ENCODE measurements at regions not wholly inside any gene's neighbourhood (a gene's known extent, or its start where the extent isn't known, plus 50 kb on each side); places are given as distances from the start of the nearest gene placed in this dataset.

DNA sequence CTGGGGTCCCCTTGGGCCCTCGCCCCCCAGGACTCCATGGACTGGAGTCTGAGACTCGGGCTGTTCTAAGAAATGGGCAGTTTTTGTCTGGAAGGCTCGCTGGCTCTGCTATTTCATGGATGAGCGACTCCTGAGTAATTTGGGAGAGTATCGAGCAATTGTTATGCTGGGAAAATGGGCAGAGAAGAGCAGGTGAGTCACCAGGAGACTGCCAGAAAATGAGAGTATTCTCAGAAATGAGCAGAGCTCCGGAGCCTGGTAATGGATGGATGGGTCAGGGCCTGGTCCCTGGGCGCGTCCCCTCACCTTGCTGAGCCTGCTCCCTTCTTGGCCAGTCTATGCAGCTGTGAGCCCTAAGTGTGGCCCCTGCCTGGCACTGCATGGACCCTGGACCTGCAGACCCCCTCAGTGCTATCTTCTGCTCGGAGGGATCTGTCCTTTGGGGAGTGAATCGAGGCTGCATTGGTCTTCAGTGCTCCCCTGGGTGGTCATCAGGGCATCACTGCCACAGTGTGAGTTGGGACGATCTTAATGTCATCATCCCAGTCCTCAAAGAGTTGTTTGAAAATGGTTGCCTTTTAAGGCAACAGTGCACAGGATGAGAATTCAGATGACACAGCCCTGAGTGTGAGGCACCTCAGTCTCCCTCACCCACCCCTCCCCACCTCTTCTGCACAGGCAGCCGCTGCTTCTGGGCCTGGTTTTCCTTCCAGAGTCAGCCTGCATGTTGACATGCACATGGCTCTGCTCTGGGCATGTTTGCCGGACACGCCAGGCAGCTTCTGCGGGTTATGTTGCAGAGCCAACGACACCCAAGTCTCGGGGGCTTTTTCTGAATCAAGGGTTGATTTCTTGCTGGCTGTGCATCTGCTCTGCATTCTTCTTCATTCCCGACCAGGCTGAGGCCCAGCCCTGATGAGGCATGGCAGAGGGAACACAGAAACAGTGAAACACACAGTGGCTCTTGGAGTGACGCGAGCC, 519.0 kb downstream of the TBC1D22A start:
- no peak for DNase-seq (ENCODE audit: low spot score)

DNA sequence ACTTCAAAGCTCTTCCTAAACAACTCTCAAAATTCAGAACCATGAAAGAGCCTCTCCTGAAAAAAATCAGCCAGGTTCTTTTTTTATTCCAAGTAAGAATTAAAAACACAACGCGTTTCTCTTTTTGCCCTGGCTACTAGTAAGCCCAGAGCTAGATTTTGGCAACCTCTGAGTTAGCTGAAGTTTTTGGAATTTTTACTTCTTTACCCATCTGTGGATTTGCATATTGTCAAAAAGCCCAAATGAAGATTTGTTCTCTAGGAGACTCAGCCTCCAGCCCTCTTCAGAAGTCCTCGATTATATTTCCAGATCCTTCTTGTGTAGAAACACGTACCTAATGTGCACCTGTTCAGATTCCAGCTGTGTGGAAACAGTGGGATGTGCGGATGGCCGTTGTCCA, 517.9 kb downstream of the TBC1D22A start:
- no peak for DNase-seq (ENCODE audit: low spot score)

DNA sequence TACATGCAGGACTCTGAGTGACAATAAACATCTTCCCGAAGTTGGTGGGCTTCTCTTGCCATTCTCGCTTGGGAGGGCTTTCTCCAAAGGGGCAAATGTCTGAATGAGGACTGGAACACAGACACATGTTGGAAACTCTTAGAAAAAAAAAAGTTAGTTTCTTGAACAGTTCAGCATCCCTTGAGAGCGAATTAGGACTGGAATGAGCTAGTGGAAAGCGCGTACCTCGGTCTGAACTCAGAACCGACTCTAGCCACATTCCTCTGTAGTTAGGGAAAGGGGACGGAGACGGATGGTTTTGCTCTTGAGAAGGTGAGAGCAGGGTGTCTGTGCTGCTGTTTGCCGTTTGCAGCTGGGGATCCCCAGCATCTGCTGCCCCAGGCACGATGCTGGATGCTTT, 517.3 kb downstream of the TBC1D22A start:
- no peak for DNase-seq (ENCODE audit: low spot score)

DNA sequence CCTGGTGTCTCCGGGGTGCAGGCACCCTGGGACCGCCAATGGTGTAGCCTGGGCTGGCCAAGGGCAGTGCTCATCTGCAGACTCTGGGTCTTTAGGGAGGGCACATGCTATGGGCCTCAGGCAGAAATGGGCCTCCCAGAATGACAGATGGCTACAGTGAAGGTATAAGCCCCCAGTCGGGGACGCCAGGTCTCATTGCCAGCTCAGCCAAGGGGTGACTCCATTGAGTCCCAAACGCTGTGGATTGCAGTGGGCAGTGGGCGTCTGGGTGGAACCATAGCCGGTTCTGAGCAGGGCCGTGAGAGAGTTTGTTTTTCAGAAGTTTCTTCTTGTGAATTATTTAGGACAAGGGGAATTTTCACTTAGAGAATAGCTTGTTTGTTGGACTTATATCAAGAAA, 516.9 kb downstream of the TBC1D22A start:
- DNase-seq (ENCODE audit: low spot score), result no peak

DNA sequence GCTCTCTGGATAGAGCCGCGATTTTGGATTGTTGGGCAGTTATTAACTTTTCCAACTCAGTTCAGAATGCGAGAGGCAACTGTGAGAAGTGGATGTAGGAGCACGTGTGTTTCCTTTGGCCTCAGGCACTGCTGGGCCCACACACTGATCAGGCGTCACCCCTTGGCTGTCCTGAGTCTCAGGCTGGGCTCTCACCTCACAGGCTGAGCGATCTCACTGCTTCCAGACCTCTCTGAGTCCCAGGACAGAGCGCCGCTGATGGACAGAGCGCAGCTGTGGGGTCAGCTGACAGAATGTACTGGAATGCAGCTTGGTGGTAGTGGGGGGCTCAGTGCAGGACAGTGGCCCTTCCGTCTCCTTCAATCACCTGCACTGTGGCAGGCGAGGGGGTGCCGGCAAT, 516.2 kb downstream of the TBC1D22A start:
- no peak for DNase-seq (ENCODE audit: low spot score)

DNA sequence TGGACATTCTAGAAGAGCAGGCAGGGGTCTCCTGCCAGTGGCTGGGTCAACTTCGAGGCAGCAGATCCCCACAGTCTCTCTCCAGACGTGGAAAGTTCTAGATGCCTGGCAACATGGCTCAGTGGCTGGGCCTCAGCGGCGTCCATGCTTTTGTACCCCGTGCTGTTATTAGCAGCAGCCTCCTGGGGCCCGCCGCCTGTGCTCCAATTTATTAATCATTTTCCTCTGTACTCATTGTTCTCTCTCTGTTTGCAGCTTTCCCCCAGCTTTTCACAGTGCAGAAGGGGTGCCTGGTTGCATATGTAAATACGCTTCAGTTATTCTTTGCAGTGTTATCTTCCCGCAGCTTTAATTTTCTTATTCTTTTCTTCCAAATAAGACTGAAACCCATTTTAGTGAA, 515.1 kb downstream of the TBC1D22A start:
- DNase-seq (ENCODE audit: low spot score), result no peak

DNA sequence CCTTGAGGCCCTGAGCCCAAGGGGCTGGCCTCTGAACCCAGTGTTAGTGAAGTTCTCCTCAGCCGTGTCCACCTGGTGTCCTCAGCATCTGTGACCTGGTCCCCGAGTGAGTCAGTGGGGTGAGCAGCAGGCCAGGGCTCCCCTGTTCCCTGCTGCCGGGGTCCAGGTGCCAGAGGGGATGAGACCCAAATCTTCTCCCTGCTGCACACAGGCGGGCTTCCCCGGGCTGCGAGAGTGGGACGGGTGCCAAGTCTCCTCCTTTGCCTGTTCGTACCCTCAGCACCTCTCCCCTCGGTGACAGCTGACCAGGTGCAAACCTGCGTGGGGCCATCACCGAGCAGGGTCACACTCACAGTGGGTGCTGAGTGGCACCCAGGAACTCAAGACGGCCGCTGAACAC, 514.5 kb downstream of the TBC1D22A start:
- DNase-seq (ENCODE audit: low spot score), result no peak

DNA sequence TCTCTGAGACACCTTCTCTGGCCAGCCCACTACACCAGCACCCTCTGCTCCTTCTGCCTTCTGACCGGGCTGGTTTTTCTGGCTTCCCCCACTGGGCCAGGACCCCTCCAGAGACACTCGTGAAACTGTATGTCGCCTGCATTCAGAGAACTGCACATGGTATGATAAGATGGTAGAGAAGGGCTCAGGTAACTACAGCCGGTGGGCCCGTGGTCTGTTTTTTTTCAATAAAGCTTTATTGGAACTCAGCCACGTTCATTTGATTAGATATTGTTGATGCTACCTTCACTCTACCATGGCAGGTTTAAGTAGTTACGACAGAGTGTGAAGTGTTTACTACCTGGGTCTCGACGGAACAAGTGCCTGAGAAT, 514.0 kb downstream of the TBC1D22A start:
- no peak for DNase-seq (ENCODE audit: low spot score)

DNA sequence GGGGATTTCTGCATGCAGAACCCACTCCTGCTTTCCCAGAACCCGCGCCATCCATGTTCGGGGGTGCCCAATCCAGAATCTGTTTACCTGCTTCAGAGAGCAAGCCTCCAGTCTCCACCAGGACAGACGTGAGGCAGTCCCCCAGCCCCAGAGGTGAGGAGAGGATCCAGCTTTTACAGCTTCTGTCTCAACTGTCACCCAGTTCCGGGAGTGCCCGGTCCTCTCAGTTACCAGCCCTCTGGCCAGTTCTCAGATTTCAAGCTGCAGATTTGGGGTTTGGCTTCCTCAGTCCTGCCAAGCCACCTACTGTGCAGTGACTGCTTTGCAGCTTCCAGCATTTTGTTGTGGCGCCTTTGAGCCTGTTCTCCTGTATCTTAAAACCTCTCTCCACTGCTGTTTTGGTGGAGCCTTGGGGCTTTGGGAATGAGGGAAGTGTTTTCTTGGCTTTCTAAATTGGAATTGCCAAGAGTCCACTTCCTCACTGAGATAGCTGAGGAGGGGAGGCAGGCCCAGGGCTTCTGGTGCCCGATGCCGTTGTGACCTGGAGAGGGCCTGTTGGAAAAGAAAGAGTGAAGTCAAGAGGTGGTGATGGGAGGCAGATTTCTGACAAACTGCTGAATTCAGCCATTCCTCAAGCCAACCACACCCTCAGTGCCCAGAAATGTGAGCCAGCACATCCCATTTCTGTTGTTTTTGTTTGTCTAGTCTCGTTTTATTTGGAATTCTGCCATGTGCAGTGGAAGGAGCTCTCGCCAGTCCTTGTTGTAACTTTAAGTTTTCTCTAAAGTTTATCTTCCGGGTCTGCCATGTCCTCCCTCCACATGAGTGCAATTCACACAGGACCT, 513.4 kb downstream of the TBC1D22A start:
- DNase-seq (ENCODE audit: low spot score), result no peak

DNA sequence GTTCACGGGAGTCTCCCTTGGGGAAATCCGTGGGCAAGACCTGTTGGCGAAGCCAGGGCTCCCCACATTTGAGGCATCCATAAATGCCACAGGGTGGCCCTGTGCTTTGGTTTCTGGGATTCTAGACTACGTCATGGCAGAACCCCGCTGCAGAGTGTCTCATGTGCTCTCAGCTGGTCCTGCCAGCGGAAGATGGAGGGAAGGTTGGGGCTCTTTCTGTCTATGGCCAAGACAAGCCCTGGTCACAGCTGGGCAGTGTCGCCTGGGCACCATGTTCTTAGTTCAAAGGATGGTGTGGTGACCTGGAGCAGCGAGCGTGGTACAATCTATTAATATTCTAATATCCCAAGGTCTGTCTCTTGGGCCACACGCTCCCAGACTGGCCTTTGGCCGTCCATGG, 511.7 kb downstream of the TBC1D22A start:
- no peak for DNase-seq (ENCODE audit: low spot score)

DNA sequence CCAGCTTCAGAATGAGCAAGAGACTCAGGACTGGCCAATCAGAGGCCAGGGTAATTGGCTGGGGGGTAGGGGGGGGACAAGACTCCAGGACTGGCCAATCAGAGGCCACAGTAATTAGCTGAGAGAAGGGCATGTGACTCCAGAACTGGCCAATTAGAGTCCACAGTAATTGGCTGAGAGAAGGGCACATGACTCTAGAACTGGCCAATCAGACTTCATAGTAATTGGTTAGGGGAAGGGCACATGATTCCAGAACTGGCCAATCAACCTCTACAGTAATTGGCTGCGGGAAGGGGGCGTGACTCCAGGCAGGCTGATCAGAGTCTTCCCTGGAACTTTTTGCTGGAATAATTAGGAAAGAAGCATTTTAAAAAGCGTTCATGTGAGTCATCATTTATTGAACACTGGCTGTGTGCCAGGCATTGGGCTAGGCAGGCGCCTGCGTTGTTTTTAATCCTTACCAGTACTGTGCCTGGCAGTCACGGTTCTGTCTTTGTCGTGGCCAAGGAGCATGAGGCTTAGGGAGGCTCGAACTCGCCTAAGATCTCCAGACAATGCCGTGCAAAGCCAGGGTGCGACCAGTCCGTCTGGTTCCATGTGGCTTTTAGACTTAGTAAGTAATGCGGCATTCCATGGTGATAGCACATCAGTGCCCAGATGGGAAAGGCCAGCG, 508.1 kb downstream of the TBC1D22A start:
- DNase-seq (ENCODE audit: low spot score), result no peak

DNA sequence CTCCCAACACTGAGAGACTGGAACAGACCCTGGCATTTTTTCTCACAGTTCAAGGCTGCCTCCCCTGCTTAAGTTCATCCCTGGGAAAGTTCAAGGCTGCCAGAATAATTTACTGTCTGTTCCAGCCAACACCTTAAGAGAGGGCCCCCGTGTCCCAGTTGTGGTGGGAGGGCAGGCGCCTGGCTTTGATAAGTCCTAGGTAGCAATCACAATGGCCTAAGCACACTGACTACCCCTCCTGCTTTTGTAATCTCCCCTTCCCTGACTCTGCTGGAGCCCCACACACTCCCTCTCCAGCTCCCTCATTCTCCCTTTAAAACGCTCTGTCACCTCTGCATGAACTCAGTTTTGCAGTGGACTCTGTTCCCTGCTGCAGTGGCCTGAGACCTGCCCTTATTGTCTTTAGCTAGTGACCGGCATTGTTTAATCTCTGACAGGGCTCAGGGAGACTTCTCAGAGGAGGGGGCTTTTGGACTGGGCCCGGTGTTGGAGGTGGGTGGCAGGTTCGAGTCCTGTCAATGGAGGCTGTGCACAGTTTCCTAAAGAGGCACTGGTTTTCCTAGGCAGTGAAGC, 507.2 kb downstream of the TBC1D22A start:
- DNase-seq (ENCODE audit: low spot score), result no peak

DNA sequence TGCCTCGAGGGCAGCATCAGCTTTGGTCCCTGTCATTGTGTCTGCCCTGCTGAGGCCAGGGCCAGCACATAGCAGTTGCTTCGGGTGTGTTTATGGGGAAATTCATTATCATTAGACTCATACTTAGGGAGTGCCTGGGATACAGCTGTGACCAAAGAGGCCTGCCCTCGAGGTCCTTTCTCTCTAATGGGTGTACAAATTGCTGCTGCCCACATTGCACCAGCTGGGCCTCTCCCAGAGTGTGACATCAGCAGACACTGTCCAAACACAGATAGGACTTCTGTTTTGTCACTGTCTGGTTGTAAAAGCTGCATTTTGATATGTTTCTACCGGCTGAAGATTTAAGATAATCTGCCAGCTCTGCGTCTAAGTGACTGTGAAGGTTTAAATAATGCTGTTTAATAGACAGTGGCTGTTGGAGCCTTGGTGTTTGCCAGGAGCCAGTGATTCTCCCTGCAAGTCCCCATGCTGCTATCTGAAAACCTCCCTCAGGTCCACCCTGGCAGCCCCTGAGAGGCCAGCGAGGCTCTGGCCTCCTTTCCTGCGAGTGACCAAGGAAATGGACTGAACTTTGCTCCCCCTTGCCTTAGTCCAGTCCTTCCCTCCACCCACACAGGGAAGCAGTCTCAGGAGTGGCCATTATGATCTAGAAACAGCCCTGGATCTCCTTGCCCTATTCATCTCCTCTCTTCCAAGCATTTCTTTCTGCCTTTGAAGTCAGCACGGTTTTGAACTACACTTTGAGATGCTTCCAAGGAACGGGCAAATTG, 505.2 kb downstream of the TBC1D22A start:
- no peak for DNase-seq (ENCODE audit: low spot score)

DNA sequence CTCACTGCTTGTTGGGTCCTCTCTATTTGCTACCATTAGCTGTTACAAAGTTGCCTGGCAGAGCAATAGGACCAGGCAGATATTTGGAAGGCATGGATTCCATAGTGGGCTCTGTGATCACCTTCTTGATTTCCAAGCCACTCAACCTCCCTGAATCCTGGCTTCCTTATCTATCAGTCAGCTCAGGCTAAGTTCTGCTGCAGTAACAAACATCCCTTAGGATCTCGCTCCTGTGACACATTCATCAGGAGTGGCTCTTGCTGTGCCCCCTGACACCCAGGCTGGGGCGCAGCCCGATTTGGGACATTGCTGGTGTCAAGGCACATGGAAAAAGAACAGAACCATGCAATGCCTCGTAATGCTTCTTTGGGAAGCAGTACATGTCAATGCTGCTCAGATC, 503.9 kb downstream of the TBC1D22A start:
- no peak for DNase-seq (ENCODE audit: low spot score)

DNA sequence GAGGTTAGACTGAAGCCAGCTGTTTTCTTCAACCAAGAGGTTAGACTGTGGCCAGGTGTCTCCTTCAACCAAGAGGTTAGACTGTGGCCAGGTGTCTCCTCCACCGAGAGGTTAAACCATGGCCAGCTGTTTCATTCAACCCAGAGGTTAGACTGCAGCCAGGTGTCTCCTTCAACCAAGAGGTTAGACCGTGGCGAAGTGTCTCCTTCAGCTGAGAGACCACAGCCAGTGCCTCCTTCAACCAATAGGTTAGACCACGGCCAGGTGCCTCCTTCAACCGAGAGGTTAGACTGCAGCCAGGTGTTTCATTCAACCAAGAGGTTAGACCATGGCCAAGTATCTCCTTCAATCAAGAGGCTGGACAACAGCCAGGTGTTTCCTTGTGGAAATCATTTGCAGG, 498.1 kb downstream of the TBC1D22A start:
- no peak for DNase-seq (ENCODE audit: low spot score)

DNA sequence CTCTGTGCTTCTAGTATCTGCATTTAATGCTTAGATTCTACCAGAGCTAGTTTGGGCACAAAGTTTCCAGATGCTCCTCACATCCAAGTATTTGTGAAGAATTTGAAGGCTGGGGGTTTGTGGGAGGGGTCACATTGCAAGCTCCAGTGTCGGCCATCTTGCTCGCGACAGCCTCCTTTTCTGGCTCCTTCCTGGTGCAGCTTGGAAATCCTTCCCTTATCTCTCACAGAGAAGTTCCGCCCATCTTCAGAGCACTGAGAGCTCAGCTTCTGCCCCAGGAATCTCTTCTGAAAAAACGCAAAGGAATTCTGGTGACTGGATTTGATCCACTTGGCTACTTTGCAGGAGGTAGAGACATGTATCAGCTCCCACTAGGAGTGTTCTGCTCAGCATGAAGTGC, 497.5 kb downstream of the TBC1D22A start:
- DNase-seq (ENCODE audit: low spot score), result no peak

DNA sequence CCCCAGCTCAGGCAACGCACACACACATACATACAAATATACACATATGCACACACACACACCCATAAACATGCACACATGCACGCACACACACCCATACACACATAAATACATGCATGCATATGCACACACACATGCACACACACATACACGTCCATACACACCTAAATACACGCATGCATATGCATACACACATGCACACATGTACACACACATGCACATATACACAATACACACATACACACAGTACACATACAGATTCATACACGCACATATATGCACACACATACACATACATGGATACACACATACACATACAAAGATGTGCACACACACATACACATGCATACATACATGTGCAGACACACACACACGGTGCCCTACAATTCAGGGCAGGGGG, 496.6 kb downstream of the TBC1D22A start:
- DNase-seq (ENCODE audit: low spot score), result no peak

DNA sequence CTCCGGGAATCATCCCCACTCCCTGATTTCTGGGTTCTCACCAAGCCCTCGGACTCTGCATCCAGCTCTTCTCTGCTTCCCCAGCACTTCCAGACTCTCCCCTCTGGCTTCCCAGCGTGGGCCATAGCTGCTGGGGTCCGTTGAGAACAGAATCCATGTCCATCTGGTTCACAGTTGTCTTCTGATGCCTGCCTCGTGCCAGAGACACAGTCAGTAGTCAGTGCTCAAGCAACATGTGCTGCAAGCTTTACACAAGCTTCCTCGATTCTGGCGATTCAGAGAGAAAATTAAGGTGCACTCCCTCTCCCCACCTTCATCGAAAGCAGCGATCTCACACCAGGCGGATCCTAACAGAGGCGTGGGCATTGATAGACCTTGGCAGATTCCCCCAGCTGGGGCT, 495.5 kb downstream of the TBC1D22A start:
- no peak for DNase-seq (ENCODE audit: low spot score)

DNA sequence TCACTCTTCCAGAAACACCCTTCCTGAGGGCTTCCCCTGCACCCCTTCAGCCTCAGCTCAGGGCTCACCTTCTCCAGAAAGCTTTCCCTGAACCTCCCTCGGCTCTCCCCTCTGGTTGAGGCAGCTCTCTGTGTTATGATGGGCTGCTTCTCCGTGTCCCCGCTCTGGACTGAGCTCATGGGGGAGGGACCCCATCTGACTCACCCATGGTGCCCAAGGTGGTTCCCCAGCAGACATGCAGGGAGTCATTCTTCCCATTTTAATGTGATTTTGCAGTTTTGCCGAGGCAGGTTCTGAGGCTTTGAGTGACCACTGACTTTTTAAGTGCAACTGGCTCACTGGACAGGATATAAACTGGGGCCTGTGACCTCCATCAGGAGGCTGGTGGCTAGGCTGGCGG, 495.1 kb downstream of the TBC1D22A start:
- no peak for DNase-seq (ENCODE audit: low spot score)

DNA sequence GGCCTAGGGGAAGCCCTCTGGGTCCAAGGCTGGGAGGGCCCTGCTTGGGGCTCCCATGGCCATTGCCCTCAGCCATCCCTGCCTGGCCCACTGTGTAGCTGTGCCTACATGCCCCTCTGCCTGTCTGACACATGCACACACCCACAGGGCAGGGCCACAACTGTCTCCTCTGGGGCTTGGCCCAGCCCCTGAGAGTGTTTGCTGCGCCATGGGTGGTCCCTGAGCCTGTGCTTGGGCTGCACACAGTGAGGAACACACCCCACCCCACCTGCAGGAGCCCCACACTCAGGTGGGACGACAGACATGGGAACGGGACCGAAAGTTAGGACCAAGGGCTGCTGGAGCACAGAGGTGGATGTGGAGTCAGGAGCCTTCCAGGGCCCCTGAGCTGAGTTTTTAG, 489.5 kb downstream of the TBC1D22A start:
- no peak for DNase-seq (ENCODE audit: low spot score)

DNA sequence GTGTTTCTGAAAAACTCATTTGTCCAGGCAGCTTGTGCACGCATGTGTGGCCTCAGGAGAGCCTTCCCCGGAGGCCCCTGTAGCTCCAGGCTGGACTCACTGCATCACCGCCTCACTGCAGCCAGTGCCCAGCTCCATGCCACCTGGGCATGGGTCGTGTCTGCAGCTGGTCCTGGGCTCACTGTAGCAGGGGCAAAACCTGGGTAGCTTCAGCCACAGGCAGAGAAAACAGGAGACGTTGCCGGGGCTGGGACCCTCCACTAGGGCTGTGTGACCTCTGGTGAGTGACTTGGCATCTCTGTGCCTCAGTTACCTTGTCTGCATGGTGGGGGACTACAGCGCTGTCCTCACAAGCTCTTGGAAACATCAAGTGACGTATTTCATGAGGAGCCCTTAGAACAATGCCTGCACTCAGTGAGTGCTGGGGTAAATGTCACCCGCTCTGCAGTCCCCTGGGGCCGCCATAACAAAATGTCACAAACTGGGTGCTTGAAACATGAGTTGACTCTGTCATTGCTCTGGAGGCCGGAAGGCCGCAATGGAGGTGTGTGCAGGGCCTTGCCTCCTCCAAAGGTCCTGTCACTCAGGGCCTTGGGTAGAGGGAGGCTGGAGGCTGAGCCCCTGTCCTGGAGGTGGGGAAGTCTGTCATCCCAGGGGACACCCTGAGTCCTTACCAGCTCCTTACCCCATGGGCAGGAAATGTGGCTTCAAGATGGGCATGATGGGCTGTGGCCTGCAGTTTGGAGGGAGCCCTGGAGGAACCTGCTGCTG, 488.7 kb downstream of the TBC1D22A start:
- no peak for DNase-seq (ENCODE audit: low spot score)

Measured in iPS-NIHi11 (cell line).